B cell (primary cell): ENCODE measurements at regions not wholly inside any gene's neighbourhood (a gene's known extent, or its start where the extent isn't known, plus 50 kb on each side); places are given as distances from the start of the nearest gene placed in this dataset.

Experiments used
- ATAC-seq: fragments of 200-7000 bp; cut with Tn5 transposase; one replicate; pipeline ENCODE4 v1.10.0; 2021; ENCODE audit warnings: low read depth, mild to moderate bottlenecking, moderate number of reproducible peaks, moderate library complexity
- CTCF ChIA-PET: fragments of 350-600 bp; sonication (Branson Sonifier 250); formaldehyde crosslinking; loops from one replicate; lab custom pipeline; 2021; ENCODE audit warnings: antibody characterized with exemption, inconsistent platforms; lab: Charles Lee
- POLR2A ChIA-PET: fragments of 350-600 bp; sonication (Branson Sonifier 250); formaldehyde crosslinking; loops from one replicate; lab custom pipeline; 2021; ENCODE audit warnings: antibody characterized with exemption; lab: Charles Lee
- DNase-seq: peaks from one replicate; pipeline ENCODE4 v3.0.0; 2013
- H2AFZ ChIP-seq: 2 replicates; pipeline ENCODE4 v1.6.1; 2012; ENCODE audit warnings: mild to moderate bottlenecking, low read depth, low read length; ENCODE audit not compliant: insufficient read depth, poor library complexity, severe bottlenecking
- H3K27ac ChIP-seq, 2 donors: 1 replicate in 1 of 2; 2 replicates in 1 of 2; pipeline ENCODE4 v1.5.1; 2012 to 2013; ENCODE audit warnings: low read length in 2 of 2, mild to moderate bottlenecking in 2 of 2, moderate library complexity in 1 of 2
- H3K27me3 ChIP-seq, 4 experiments: fragments of 200-600 bp in 1 of 4; sonication (generic) in 1 of 4; replicated peaks in 1 of 4; 1 replicate in 2 of 4; 2 replicates in 2 of 4; pipeline versions ENCODE4 v1.6.1 to v1.7.0; 2013 to 2016; ENCODE audit warnings: low read length in 3 of 4, mild to moderate bottlenecking in 2 of 4, mixed read lengths in 1 of 4, moderate library complexity in 1 of 4; ENCODE audit not compliant: insufficient read depth in 4 of 4, control insufficient read depth in 3 of 4; ENCODE audit errors: control extremely low read depth in 1 of 4
- H3K36me3 ChIP-seq, 2 experiments: replicated peaks in 1 of 2; 1 replicate in 1 of 2; 2 replicates in 1 of 2; pipeline versions ENCODE4 v1.6.1 to v1.7.1; 2013; ENCODE audit warnings: low read length in 1 of 2; ENCODE audit not compliant: insufficient read depth in 2 of 2, control insufficient read depth in 1 of 2; ENCODE audit errors: control extremely low read depth in 1 of 2, extremely low read depth in 1 of 2
- H3K4me1 ChIP-seq, 2 donors: fragments of 200-600 bp in 1 of 2; sonication (generic) in 1 of 2; 1 replicate in 1 of 2; 2 replicates in 1 of 2; pipeline versions ENCODE4 v1.5.1 to v1.6.1; 2013 to 2017; ENCODE audit warnings: low read length in 2 of 2; ENCODE audit not compliant: control insufficient read depth in 2 of 2, insufficient read depth in 2 of 2
- H3K4me2 ChIP-seq: replicated peaks from 2 replicates; pipeline ENCODE3; 2012; ENCODE audit warnings: mild to moderate bottlenecking, low read depth, low read length; ENCODE audit not compliant: poor library complexity, severe bottlenecking
- H3K4me3 ChIP-seq, 5 experiments: fragments of 200-600 bp in 1 of 5; sonication (generic) in 1 of 5; 1 replicate in 3 of 5; 2 replicates in 2 of 5; pipeline versions ENCODE4 v1.5.1 to v1.7.0; 2011 to 2016; ENCODE audit warnings: low read length in 4 of 5, mild to moderate bottlenecking in 4 of 5, low read depth in 2 of 5, control low read depth in 1 of 5, moderate library complexity in 1 of 5; ENCODE audit not compliant: insufficient read depth in 1 of 5; ENCODE audit errors: control extremely low read depth in 1 of 5, extremely low read depth in 1 of 5
- H3K79me2 ChIP-seq: fragments of 200-600 bp; sonication (generic); one replicate; pipeline ENCODE4 v1.6.0; 2016; ENCODE audit warnings: low read length; ENCODE audit not compliant: control insufficient read depth, insufficient read depth
- H3K9ac ChIP-seq: fragments of 200-600 bp; sonication (generic); 2 replicates; pipeline ENCODE4 v1.6.1; 2017; ENCODE audit warnings: mild to moderate bottlenecking, low read length, moderate library complexity
- H3K9me3 ChIP-seq, 3 donors: one replicate each; pipeline versions ENCODE4 v1.6.1 to v1.7.1; 2013; ENCODE audit warnings: low read length in 2 of 3; ENCODE audit not compliant: control insufficient read depth in 2 of 3, insufficient read depth in 1 of 3; ENCODE audit errors: control extremely low read depth in 1 of 3
- H4K20me1 ChIP-seq: 2 replicates; pipeline ENCODE4 v1.6.0; 2012; ENCODE audit warnings: mild to moderate bottlenecking, low read length; ENCODE audit not compliant: insufficient read depth, control insufficient read depth, poor library complexity, severe bottlenecking
- H3K27ac Mint-ChIP-seq: one replicate; pipeline ENCODE4 v1.8.0; 2021; ENCODE audit warnings: mixed read lengths
- H3K27me3 Mint-ChIP-seq: one replicate; pipeline ENCODE4 v1.8.0; 2021; ENCODE audit warnings: mixed read lengths
- H3K4me1 Mint-ChIP-seq: one replicate; pipeline ENCODE4 v1.8.0; 2021; ENCODE audit warnings: mixed read lengths
- H3K4me3 Mint-ChIP-seq: one replicate; pipeline ENCODE4 v1.8.0; 2021; ENCODE audit warnings: mixed read lengths
- H3K9me3 Mint-ChIP-seq: one replicate; pipeline ENCODE4 v1.8.0; 2022; ENCODE audit warnings: mixed read lengths; ENCODE audit not compliant: insufficient read depth
- EZH2 ChIP-seq: IDR thresholded peaks from 2 replicates; pipeline ENCODE4 v1.6.1; 2012; ENCODE audit warnings: borderline replicate concordance, low read depth, mild to moderate bottlenecking, moderate library complexity, low read length; ENCODE audit not compliant: insufficient read depth, poor library complexity, severe bottlenecking
- WGBS: methylation state at CpG from one replicate; pipeline ENCODE4 v1.1.5; 2013; ENCODE audit warnings: missing lambda C conversion rate; ENCODE audit not compliant: insufficient coverage; 5-methylcytosine and 5-hydroxymethylcytosine counted together
- intact Hi-C: fragments of 100-400 bp; cut with micrococcal nuclease; formaldehyde crosslinking; loops from one replicate; pipeline ENCODE4 v1.10.0; 2022
- TF ChIP-seq, protein P1 (sequence below): fragments of 200-600 bp; IDR thresholded peaks from one replicate; pipeline ENCODE4 v1.8.0; 2022; ENCODE audit warnings: antibody characterized with exemption, mild to moderate bottlenecking

DNA sequence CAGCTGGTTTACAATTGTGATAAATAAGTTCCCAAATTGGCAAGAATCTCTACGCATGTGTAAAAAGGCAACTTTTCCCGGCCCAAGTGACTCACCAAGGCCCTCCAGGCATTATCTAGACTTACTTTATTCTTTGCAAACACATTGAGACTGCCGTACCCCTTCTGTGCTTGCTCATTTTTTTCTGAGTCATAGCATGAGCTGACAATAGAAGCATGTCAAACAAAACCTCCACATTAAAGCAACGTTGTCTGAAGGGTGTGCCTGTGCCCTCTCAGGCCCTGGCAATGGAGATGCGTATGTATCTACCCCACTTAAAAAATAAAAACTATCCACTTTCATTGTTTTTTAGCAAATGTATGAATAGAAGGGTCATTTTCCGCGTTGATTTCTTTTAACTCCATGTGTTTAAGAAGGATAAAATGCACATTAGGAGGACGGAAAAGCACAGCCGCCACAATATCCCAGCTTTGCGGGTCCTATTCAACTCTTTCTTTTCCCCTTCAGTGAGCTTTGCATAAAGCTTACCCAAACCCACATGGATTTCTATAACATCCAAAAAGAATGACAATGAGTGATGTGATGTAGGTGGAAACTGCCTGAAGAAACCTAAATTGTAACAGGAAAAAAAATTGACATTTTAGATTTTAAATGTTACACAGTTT, 298.2 kb downstream of the CDCA7 start:
- no peak overlapping the region for H3K4me2 ChIP-seq
- Mint-ChIP-seq H3K27ac (no peak overlapping the region), H3K27me3 (peaks cover 7% of the 10 kb centered on the region), H3K4me1 (no peaks in the 10 kb centered on the region), H3K9me3 (no peaks in the 10 kb centered on the region), H3K4me3 (no peak overlapping the region)
- ATAC-seq (no peak), DNase-seq (no peak)
- 72% methylated on average over 2 of the region's 10 CpGs for WGBS
- TF ChIP-seq, protein P1, sequence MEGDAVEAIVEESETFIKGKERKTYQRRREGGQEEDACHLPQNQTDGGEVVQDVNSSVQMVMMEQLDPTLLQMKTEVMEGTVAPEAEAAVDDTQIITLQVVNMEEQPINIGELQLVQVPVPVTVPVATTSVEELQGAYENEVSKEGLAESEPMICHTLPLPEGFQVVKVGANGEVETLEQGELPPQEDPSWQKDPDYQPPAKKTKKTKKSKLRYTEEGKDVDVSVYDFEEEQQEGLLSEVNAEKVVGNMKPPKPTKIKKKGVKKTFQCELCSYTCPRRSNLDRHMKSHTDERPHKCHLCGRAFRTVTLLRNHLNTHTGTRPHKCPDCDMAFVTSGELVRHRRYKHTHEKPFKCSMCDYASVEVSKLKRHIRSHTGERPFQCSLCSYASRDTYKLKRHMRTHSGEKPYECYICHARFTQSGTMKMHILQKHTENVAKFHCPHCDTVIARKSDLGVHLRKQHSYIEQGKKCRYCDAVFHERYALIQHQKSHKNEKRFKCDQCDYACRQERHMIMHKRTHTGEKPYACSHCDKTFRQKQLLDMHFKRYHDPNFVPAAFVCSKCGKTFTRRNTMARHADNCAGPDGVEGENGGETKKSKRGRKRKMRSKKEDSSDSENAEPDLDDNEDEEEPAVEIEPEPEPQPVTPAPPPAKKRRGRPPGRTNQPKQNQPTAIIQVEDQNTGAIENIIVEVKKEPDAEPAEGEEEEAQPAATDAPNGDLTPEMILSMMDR, result no peak
- H4K20me1 ChIP-seq, result no peaks in the 10 kb centered on the region
- H3K4me3 ChIP-seq, result no peak overlapping the region
- H3K27me3 ChIP-seq, result no peaks in the 10 kb centered on the region
- CTCF ChIA-PET, result no interaction called here
- no peak overlapping the region for H3K9ac ChIP-seq
- POLR2A ChIA-PET, result no interaction called here
- no peaks in the 10 kb centered on the region for H3K79me2 ChIP-seq
- intact Hi-C loops, result no loop called here
- no peak overlapping the region for H3K27ac ChIP-seq
- H3K9me3 ChIP-seq, result no peaks in the 10 kb centered on the region
- H3K4me1 ChIP-seq, result no peaks in the 10 kb centered on the region
- H3K36me3 ChIP-seq, result no peaks in the 10 kb centered on the region
- no peak overlapping the region for H2AFZ ChIP-seq

- no peak for DNase-seq
- no peak overlapping the region for H3K27ac ChIP-seq
- Mint-ChIP-seq H3K27me3 (peaks cover 7% of the 10 kb centered on the region), H3K4me3 (no peak overlapping the region), H3K4me1 (no peaks in the 10 kb centered on the region), H3K27ac (no peak overlapping the region), H3K9me3 (no peaks in the 10 kb centered on the region)
- H4K20me1 ChIP-seq, result no peaks in the 10 kb centered on the region
- H3K4me1 ChIP-seq, result no peaks in the 10 kb centered on the region
- ATAC-seq, result no peak
- ChIA-PET POLR2A (no interaction called here), CTCF (no interaction called here)
- no peaks in the 10 kb centered on the region for H3K27me3 ChIP-seq
- no peak for TF ChIP-seq EZH2
- TF ChIP-seq, protein P1, result no peak
- no peak overlapping the region for H3K4me2 ChIP-seq
- H3K4me3 ChIP-seq, result no peak overlapping the region
- no peaks in the 10 kb centered on the region for H3K36me3 ChIP-seq
- H3K9me3 ChIP-seq, result no peaks in the 10 kb centered on the region
- no peak overlapping the region for H3K9ac ChIP-seq
- no peaks in the 10 kb centered on the region for H3K79me2 ChIP-seq
- WGBS, result no CpG with 5 or more reads among the region's 6 CpGs
- H2AFZ ChIP-seq, result no peak overlapping the region
- intact Hi-C loops, result no loop called here
Measured at GRCh38 chr2:173653432-173653805, 298.7 kb downstream of the CDCA7 start.
